ENCODE measurements at regions not wholly inside any gene's neighbourhood (a gene's known extent, or its start where the extent isn't known, plus 50 kb on each side); places are given as distances from the start of the nearest gene placed in this dataset.

DNA sequence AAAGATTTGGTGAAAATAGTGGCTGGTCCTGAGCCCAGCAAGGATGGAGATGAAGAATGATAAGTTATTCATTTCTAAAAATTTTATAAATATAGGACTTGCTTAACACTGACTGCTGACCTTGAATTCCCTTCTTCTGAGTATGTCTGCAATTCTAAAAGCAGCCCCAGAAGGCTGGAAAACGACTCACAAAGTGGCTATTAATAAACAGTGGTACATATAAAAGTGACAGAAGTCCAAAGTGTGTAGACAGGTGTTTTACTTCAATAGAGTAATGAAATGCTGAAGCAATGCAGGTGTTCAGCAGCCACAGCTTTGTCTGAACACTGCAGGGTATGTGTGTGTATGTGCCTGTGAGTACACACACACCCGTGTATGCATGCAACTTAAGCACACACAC, 219.0 kb upstream of the NRIP1 start:
- TF ChIP-seq, protein P1, sequence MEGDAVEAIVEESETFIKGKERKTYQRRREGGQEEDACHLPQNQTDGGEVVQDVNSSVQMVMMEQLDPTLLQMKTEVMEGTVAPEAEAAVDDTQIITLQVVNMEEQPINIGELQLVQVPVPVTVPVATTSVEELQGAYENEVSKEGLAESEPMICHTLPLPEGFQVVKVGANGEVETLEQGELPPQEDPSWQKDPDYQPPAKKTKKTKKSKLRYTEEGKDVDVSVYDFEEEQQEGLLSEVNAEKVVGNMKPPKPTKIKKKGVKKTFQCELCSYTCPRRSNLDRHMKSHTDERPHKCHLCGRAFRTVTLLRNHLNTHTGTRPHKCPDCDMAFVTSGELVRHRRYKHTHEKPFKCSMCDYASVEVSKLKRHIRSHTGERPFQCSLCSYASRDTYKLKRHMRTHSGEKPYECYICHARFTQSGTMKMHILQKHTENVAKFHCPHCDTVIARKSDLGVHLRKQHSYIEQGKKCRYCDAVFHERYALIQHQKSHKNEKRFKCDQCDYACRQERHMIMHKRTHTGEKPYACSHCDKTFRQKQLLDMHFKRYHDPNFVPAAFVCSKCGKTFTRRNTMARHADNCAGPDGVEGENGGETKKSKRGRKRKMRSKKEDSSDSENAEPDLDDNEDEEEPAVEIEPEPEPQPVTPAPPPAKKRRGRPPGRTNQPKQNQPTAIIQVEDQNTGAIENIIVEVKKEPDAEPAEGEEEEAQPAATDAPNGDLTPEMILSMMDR (IDR thresholded peaks at IDR 0.05) = no peak
- no peak for TF ChIP-seq ZFX (IDR thresholded peaks at IDR 0.05; ENCODE audit: borderline replicate concordance)
